H1 (cell line): ENCODE measurements at regions not wholly inside any gene's neighbourhood (a gene's known extent, or its start where the extent isn't known, plus 50 kb on each side); places are given as distances from the start of the nearest gene placed in this dataset.

Experiments used
- CTCF ChIA-PET: fragments of 300-600 bp; sonication (Branson Sonifier 250); formaldehyde crosslinking; loops from one replicate; lab custom pipeline; 2021; ENCODE audit not compliant: partially characterized antibody; lab: Charles Lee
- POLR2A ChIA-PET: fragments of 300-600 bp; sonication (Branson Sonifier 250); formaldehyde crosslinking; loops from one replicate; lab custom pipeline; 2021; ENCODE audit warnings: inconsistent platforms; ENCODE audit not compliant: partially characterized antibody; lab: Charles Lee
- DNase-seq, 2 experiments: peaks; one replicate each; pipeline versions ENCODE4 v3.0.0 to v3.0.0-alpha.2; 2010 to 2022; ENCODE audit warnings: low spot score in 2 of 2, low read depth in 1 of 2, mixed read lengths in 1 of 2
- FAIRE-seq: peaks from 2 replicates; lab custom pipeline; 2011; peaks lifted over from hg19 to GRCh38; lab: Jason Lieb, UNC
- H2AFZ ChIP-seq: 2 replicates; pipeline ENCODE4 v1.8.1; 2012; ENCODE audit warnings: low read length, inconsistent platforms
- H2AK5ac ChIP-seq: 2 replicates; pipeline ENCODE4 v1.6.1; 2013; ENCODE audit warnings: low read depth, low read length
- H2BK120ac ChIP-seq: replicated peaks from 2 replicates; pipeline ENCODE3; 2013; ENCODE audit warnings: low read depth, low read length, inconsistent platforms
- H2BK12ac ChIP-seq: 2 replicates; pipeline ENCODE4 v1.6.1; 2013; ENCODE audit warnings: low read depth, low read length
- H2BK15ac ChIP-seq: 2 replicates; pipeline ENCODE4 v1.6.1; 2013; ENCODE audit warnings: low read length
- H2BK20ac ChIP-seq: 2 replicates; pipeline ENCODE4 v1.6.1; 2013; ENCODE audit warnings: low read length
- H2BK5ac ChIP-seq: 2 replicates; pipeline ENCODE4 v1.6.1; 2013; ENCODE audit warnings: low read depth, low read length
- H3K14ac ChIP-seq: 2 replicates; pipeline ENCODE4 v1.6.1; 2013; ENCODE audit warnings: inconsistent platforms; ENCODE audit not compliant: insufficient read length
- H3K18ac ChIP-seq: 2 replicates; pipeline ENCODE4 v1.6.1; 2013; ENCODE audit warnings: low read length; ENCODE audit errors: extremely low read depth
- H3K23ac ChIP-seq: 2 replicates; pipeline ENCODE4 v1.6.1; 2013; ENCODE audit warnings: inconsistent platforms; ENCODE audit not compliant: insufficient read length
- H3K23me2 ChIP-seq: 2 replicates; pipeline ENCODE4 v1.6.1; 2013; ENCODE audit warnings: low read depth, low read length
- H3K27ac ChIP-seq: 2 replicates; pipeline ENCODE4 v1.6.1; 2011; ENCODE audit warnings: low read depth, low read length, inconsistent platforms
- H3K27me3 ChIP-seq, 4 experiments: replicated peaks in 1 of 4; 1 replicate in 1 of 4; 2 replicates in 3 of 4; pipeline versions ENCODE4 v1.6.1 to v1.8.1; 2011 to 2013; ENCODE audit warnings: low read length in 3 of 4, mild to moderate bottlenecking in 3 of 4, inconsistent platforms in 2 of 4, mixed read lengths in 2 of 4, moderate library complexity in 1 of 4; ENCODE audit not compliant: control insufficient read depth in 3 of 4, insufficient read depth in 3 of 4; ENCODE audit errors: extremely low read depth in 1 of 4
- H3K36me3 ChIP-seq, 4 experiments: 2 replicates each; pipeline versions ENCODE4 v1.6.1 to v1.8.1; 2011 to 2013; ENCODE audit warnings: mild to moderate bottlenecking in 4 of 4, low read length in 3 of 4, moderate library complexity in 2 of 4, control low read depth in 1 of 4, inconsistent platforms in 1 of 4; ENCODE audit not compliant: insufficient read depth in 4 of 4, control insufficient read depth in 2 of 4
- H3K4ac ChIP-seq: replicated peaks from 2 replicates; pipeline ENCODE3; 2013; ENCODE audit warnings: low read length, low read depth, mixed read lengths, inconsistent platforms; ENCODE audit not compliant: insufficient read length
- H3K4me1 ChIP-seq, 4 experiments: replicated peaks in 1 of 4; 1 replicate in 1 of 4; 2 replicates in 3 of 4; pipeline versions ENCODE4 v1.6.1 to v1.8.1; 2011 to 2013; ENCODE audit warnings: low read length in 3 of 4, inconsistent platforms in 2 of 4, mixed read lengths in 1 of 4; ENCODE audit not compliant: insufficient read depth in 4 of 4, control insufficient read depth in 3 of 4
- H3K4me2 ChIP-seq, 2 experiments: 2 replicates each; pipeline versions ENCODE4 v1.6.1 to v1.8.1; 2011 to 2013; ENCODE audit warnings: low read depth in 2 of 2, low read length in 2 of 2, control low read depth in 1 of 2, inconsistent platforms in 1 of 2, mild to moderate bottlenecking in 1 of 2; ENCODE audit not compliant: insufficient read depth in 1 of 2
- H3K4me3 ChIP-seq, 4 experiments: fragments of 200-600, 300-600 bp in 1 of 4; sonication (generic), shearing (Covaris generic), sonication (Bioruptor Twin) in 1 of 4; 2 replicates each; pipeline versions ENCODE4 v1.5.1 to v1.8.1; 2011 to 2016; ENCODE audit warnings: low read length in 4 of 4, low read depth in 3 of 4, control low read depth in 2 of 4, inconsistent platforms in 2 of 4, mild to moderate bottlenecking in 2 of 4, mixed read lengths in 1 of 4, moderate library complexity in 1 of 4; ENCODE audit not compliant: insufficient read depth in 2 of 4; ENCODE audit errors: extremely low read depth in 1 of 4
- H3K56ac ChIP-seq: replicated peaks from 2 replicates; pipeline ENCODE3; 2013; ENCODE audit warnings: low read depth, mild to moderate bottlenecking, mixed read lengths, low read length, inconsistent platforms; ENCODE audit not compliant: insufficient read length
- H3K79me1 ChIP-seq: 2 replicates; pipeline ENCODE4 v1.6.1; 2013; ENCODE audit warnings: low read depth, low read length, control low read depth
- H3K79me2 ChIP-seq, 2 experiments: 2 replicates each; pipeline versions ENCODE4 v1.6.1 to v1.8.1; 2012 to 2013; ENCODE audit warnings: low read length in 2 of 2, mild to moderate bottlenecking in 2 of 2, inconsistent platforms in 1 of 2; ENCODE audit not compliant: insufficient read depth in 2 of 2, control insufficient read depth in 1 of 2
- H3K9ac ChIP-seq, 4 experiments: replicated peaks in 1 of 4; 1 replicate in 1 of 4; 2 replicates in 3 of 4; pipeline versions ENCODE4 v1.6.1 to v1.8.1; 2011 to 2013; ENCODE audit warnings: low read depth in 3 of 4, low read length in 3 of 4, control low read depth in 2 of 4, mild to moderate bottlenecking in 2 of 4, moderate library complexity in 2 of 4, inconsistent platforms in 1 of 4; ENCODE audit errors: extremely low read depth in 1 of 4
- H3K9me3 ChIP-seq, 2 experiments: 2 replicates each; pipeline versions ENCODE4 v1.6.1 to v1.8.1; 2012 to 2013; ENCODE audit warnings: mild to moderate bottlenecking in 2 of 2, moderate library complexity in 2 of 2, control low read depth in 1 of 2, inconsistent platforms in 1 of 2, low read depth in 1 of 2, low read length in 1 of 2, mixed read lengths in 1 of 2; ENCODE audit not compliant: insufficient read depth in 2 of 2
- H4K20me1 ChIP-seq, 2 experiments: replicated peaks in 1 of 2; 2 replicates each; pipeline versions ENCODE3 to v1.8.1; 2011 to 2013; ENCODE audit warnings: inconsistent platforms in 2 of 2, low read length in 2 of 2, mild to moderate bottlenecking in 1 of 2; ENCODE audit not compliant: insufficient read depth in 2 of 2, control insufficient read depth in 1 of 2
- H4K5ac ChIP-seq: 2 replicates; pipeline ENCODE4 v1.6.1; 2013; ENCODE audit warnings: low read length, low read depth, mixed read lengths, inconsistent platforms; ENCODE audit not compliant: insufficient read length
- H4K8ac ChIP-seq: 2 replicates; pipeline ENCODE4 v1.8.0; 2013; ENCODE audit warnings: mild to moderate bottlenecking, moderate library complexity, low read length, inconsistent platforms; ENCODE audit not compliant: insufficient read depth; ENCODE audit errors: extremely low read depth
- H4K91ac ChIP-seq: replicated peaks from 2 replicates; pipeline ENCODE3; 2013; ENCODE audit warnings: low read length, mixed read lengths, inconsistent platforms; ENCODE audit not compliant: insufficient read length
- CHD1 ChIP-seq: IDR thresholded peaks from 2 replicates; pipeline ENCODE4 v1.6.1; 2012; ENCODE audit warnings: low read depth, low read length, improper control_type of control experiment
- CHD2 ChIP-seq: IDR thresholded peaks from 2 replicates; pipeline ENCODE4 v1.6.1; 2012; ENCODE audit warnings: low read length, improper control_type of control experiment
- CTBP2 ChIP-seq: IDR thresholded peaks from 2 replicates; pipeline ENCODE4 v1.7.0; 2011; ENCODE audit warnings: borderline replicate concordance, mild to moderate bottlenecking, moderate library complexity, mixed read lengths, low read length; ENCODE audit not compliant: insufficient read depth, insufficient read length
- EP300 ChIP-seq, 2 experiments: IDR thresholded peaks; 1 replicate in 1 of 2; 2 replicates in 1 of 2; pipeline ENCODE4 v1.6.1; 2011 to 2012; ENCODE audit warnings: low read depth in 2 of 2, low read length in 2 of 2, mild to moderate bottlenecking in 2 of 2, borderline replicate concordance in 1 of 2, inconsistent platforms in 1 of 2, moderate library complexity in 1 of 2
- FOSL1 ChIP-seq: IDR thresholded peaks from 2 replicates; pipeline ENCODE4 v1.6.1; 2011; ENCODE audit warnings: mild to moderate bottlenecking, low read depth, low read length, moderate library complexity; ENCODE audit not compliant: insufficient read depth
- HDAC2 ChIP-seq, 2 experiments: fragments of 300-600 bp in 1 of 2; sonication (generic) in 1 of 2; IDR thresholded peaks; 2 replicates each; pipeline ENCODE4 v1.6.1; 2011 to 2012; ENCODE audit warnings: low read depth in 2 of 2, low read length in 2 of 2, mild to moderate bottlenecking in 2 of 2, moderate library complexity in 2 of 2, borderline replicate concordance in 1 of 2, inconsistent platforms in 1 of 2
- KDM5A ChIP-seq: fragments of 200-600 bp; IDR thresholded peaks from 2 replicates; pipeline ENCODE4 v1.7.1; 2012; ENCODE audit warnings: mild to moderate bottlenecking, low read length, inconsistent platforms, mixed read lengths
- MAFK ChIP-seq: IDR thresholded peaks from 2 replicates; pipeline ENCODE4 v1.6.1; 2012; ENCODE audit warnings: low read depth, mild to moderate bottlenecking, improper control_type of control experiment, low read length
- NANOG ChIP-seq: IDR thresholded peaks from 2 replicates; pipeline ENCODE4 v1.6.1; 2011; ENCODE audit warnings: low read length, low read depth, mild to moderate bottlenecking, inconsistent platforms; ENCODE audit not compliant: insufficient read depth, poor library complexity, severe bottlenecking
- RFX5 ChIP-seq: IDR thresholded peaks from 2 replicates; pipeline ENCODE4 v1.6.1; 2011; ENCODE audit warnings: low read depth, low read length, improper control_type of control experiment, borderline replicate concordance
- SIRT6 ChIP-seq: IDR thresholded peaks from one replicate; pipeline ENCODE4 v1.7.1; 2012; ENCODE audit warnings: low read length, inconsistent platforms
- TAF1 ChIP-seq: IDR thresholded peaks from 2 replicates; pipeline ENCODE4 v1.6.1; 2011; ENCODE audit warnings: mild to moderate bottlenecking, low read depth, low read length
- TEAD4 ChIP-seq: IDR thresholded peaks from 2 replicates; pipeline ENCODE4 v1.6.1; 2012; ENCODE audit warnings: low read depth, low read length, inconsistent platforms, mixed read lengths
- WGBS, 2 experiments: shearing (Covaris generic) in 1 of 2; methylation state at CpG; one replicate each; pipeline versions ENCODE4 v1.1.6 to v1.1.7; 2013 to 2015; ENCODE audit warnings: low lambda C conversion rate in 2 of 2, mixed read lengths in 2 of 2, inconsistent platforms in 1 of 2, low coverage in 1 of 2, missing lambda C conversion rate in 1 of 2; ENCODE audit not compliant: insufficient replicate concordance in 2 of 2, insufficient coverage in 1 of 2, insufficient read length in 1 of 2; ENCODE audit errors: extremely low coverage in 1 of 2, missing lambda C conversion rate in 1 of 2; 5-methylcytosine and 5-hydroxymethylcytosine counted together
- TF ChIP-seq, protein P1 (sequence below): IDR thresholded peaks from 2 replicates; pipeline ENCODE4 v1.6.1; 2012; ENCODE audit warnings: inconsistent platforms

DNA sequence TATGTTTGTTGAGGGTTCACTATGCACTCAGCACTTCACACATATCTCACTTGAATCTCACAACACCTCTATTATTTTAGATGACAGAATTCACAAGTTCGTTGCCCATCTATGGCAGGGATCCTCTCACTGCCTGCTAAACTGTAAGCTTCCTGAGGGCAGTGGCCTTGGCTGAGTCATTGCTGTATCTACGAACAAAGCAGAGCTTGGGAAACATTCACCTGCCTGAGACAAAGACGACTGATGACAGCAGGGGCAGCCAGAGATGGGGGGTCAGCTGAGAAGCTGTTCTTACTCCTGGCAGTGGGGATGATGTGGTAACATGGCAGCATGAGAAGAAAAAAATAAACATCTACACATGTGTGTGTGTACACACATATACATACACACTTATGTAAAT, 125.5 kb upstream of the NMNAT3 start:
- H2AFZ ChIP-seq, result no peak overlapping the region
- no peak overlapping the region for H4K91ac ChIP-seq
- no peak overlapping the region for H4K5ac ChIP-seq
- H3K27ac ChIP-seq, result no peak overlapping the region
- H3K23ac ChIP-seq, result no peak overlapping the region
- no peak overlapping the region for H3K4me3 ChIP-seq
- 96% methylated on average over 3 of the region's 3 CpGs; no CpG with 5 or more reads in 1 of the 2 experiments for WGBS, 2 experiments
- no peak overlapping the region for H3K18ac ChIP-seq
- H3K9me3 ChIP-seq, result no peaks in the 10 kb centered on the region
- DNase-seq (no peak), FAIRE-seq (no peak)
- H3K56ac ChIP-seq, result no peak overlapping the region
- ChIA-PET POLR2A (no interaction called here), CTCF (no interaction called here)
- H2BK20ac ChIP-seq, result no peak overlapping the region
- H2BK120ac ChIP-seq, result no peak overlapping the region
- no peaks in the 10 kb centered on the region for H3K4me1 ChIP-seq
- no peak overlapping the region for H3K14ac ChIP-seq
- no peak overlapping the region for H3K4ac ChIP-seq
- H2AK5ac ChIP-seq, result no peak overlapping the region
- H4K8ac ChIP-seq, result no peak overlapping the region
- no peaks in the 10 kb centered on the region for H3K36me3 ChIP-seq
- no peaks in the 10 kb centered on the region for H4K20me1 ChIP-seq
- no peak overlapping the region for H2BK12ac ChIP-seq
- H3K4me2 ChIP-seq, result no peak overlapping the region
- no peak overlapping the region for H3K9ac ChIP-seq
- H3K27me3 ChIP-seq, result no peaks in the 10 kb centered on the region
- no peak overlapping the region for H2BK5ac ChIP-seq
- no peaks in the 10 kb centered on the region for H3K23me2 ChIP-seq
- no peaks in the 10 kb centered on the region for H3K79me1 ChIP-seq
- H2BK15ac ChIP-seq, result no peak overlapping the region
- H3K79me2 ChIP-seq, result no peaks in the 10 kb centered on the region
- no peak for TF ChIP-seq KDM5A
- TF ChIP-seq CHD2, result no peak
- TF ChIP-seq FOSL1, result no peak
- TF ChIP-seq, protein P1, sequence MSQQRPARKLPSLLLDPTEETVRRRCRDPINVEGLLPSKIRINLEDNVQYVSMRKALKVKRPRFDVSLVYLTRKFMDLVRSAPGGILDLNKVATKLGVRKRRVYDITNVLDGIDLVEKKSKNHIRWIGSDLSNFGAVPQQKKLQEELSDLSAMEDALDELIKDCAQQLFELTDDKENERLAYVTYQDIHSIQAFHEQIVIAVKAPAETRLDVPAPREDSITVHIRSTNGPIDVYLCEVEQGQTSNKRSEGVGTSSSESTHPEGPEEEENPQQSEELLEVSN, result no peak
- no peak for TF ChIP-seq EP300 (IDR thresholded peaks at IDR 0.05; ENCODE audit: borderline replicate concordance in 1 of 2, low read depth in 2 of 2, low read length in 2 of 2)
- TF ChIP-seq RFX5, result no peak
- TF ChIP-seq SIRT6, result no peak
- no peak for TF ChIP-seq CTBP2
- TF ChIP-seq TAF1, result no peak
- no peak for TF ChIP-seq MAFK
- no peak for TF ChIP-seq CHD1
- no peak for TF ChIP-seq HDAC2 (IDR thresholded peaks at IDR 0.05; ENCODE audit: borderline replicate concordance in 1 of 2, low read depth in 2 of 2, low read length in 2 of 2)
- no peak for TF ChIP-seq TEAD4
- no peak for TF ChIP-seq NANOG
